Type B pancreatic cell (in vitro differentiated cells): ENCODE measurements at regions not wholly inside any gene's neighbourhood (a gene's known extent, or its start where the extent isn't known, plus 50 kb on each side); places are given as distances from the start of the nearest gene placed in this dataset.

ENCODE experiments used
- DNase-seq: peaks from one replicate; pipeline ENCODE4 v3.0.0; 2021; ENCODE audit warnings: mixed read lengths; ENCODE audit not compliant: unreplicated experiment; ENCODE audit errors: extremely low spot score
- H3K27ac Mint-ChIP-seq: 2 replicates; pipeline ENCODE4 v1.8.0; 2021; ENCODE audit warnings: mild to moderate bottlenecking, mixed read lengths
- H3K27me3 Mint-ChIP-seq: 2 replicates; pipeline ENCODE4 v1.8.0; 2021; ENCODE audit warnings: mixed read lengths
- H3K36me3 Mint-ChIP-seq: 2 replicates; pipeline ENCODE4 v1.8.0; 2021; ENCODE audit warnings: mixed read lengths
- H3K4me1 Mint-ChIP-seq: one replicate; pipeline ENCODE4 v1.8.0; 2021; ENCODE audit warnings: mixed read lengths; ENCODE audit not compliant: unreplicated experiment
- H3K4me3 Mint-ChIP-seq: 2 replicates; pipeline ENCODE4 v1.8.0; 2021; ENCODE audit warnings: mild to moderate bottlenecking, mixed read lengths
- H3K9me3 Mint-ChIP-seq: 2 replicates; pipeline ENCODE4 v1.8.0; 2021; ENCODE audit warnings: mixed read lengths
- CTCF ChIP-seq: fragments of 200-600 bp; sonication (generic); conservative IDR thresholded peaks from 2 replicates; pipeline ENCODE4 v1.5.0; 2021; ENCODE audit warnings: antibody characterized with exemption, mild to moderate bottlenecking

- TF ChIP-seq CTCF = no peak
- Mint-ChIP-seq H3K36me3 (no peaks in the 10 kb centered on the region), H3K9me3 (peaks cover 8% of the 10 kb centered on the region), H3K4me3 (peak overlapping the region; percentile 1), H3K27ac (peak overlapping the region; percentile 18), H3K27me3 (no peaks in the 10 kb centered on the region), H3K4me1 (peaks cover 39% of the 10 kb centered on the region)
- DNase-seq = no peak
Measured at GRCh38 chr14:61177279-61178225, 103.6 kb downstream of the TMEM30B start.

GRCh38 chr14:61176686-61177085 is 104.5 kb downstream of the TMEM30B start:
- H3K4me3 Mint-ChIP-seq = no peak overlapping the region

DNA sequence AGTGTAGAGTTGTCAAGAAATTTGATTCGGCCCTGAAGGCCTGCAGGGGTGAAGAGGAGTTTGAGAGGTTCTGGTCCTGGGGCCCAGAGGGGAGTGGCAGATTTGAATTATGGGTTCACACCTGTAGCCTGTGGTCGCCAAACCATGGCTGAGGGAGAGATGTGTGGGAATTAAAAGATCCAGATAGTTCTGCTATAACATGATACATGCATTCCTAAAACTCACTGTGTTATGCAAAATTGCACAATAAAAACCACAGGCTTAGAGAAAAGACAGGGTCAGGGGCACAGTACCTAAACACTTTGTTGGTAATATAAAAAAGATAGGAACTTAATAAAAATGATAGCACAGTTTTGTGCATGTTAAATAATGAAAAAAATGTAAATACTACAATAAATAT is 106.2 kb downstream of the TMEM30B start:
- peaks cover 14% of the 10 kb centered on the region for H3K9me3 Mint-ChIP-seq
- H3K4me3 Mint-ChIP-seq = no peak overlapping the region
- no peak for DNase-seq
- no peak for TF ChIP-seq CTCF
- H3K36me3 Mint-ChIP-seq = no peaks in the 10 kb centered on the region
- no peaks in the 10 kb centered on the region for H3K27me3 Mint-ChIP-seq
- peaks cover 51% of the 10 kb centered on the region for H3K4me1 Mint-ChIP-seq
- peak overlapping the region; percentile 28 for H3K27ac Mint-ChIP-seq

More at GRCh38 chr14:61176686-61177085, 104.5 kb downstream of the TMEM30B start:
- Mint-ChIP-seq H3K27me3 (no peaks in the 10 kb centered on the region), H3K36me3 (no peaks in the 10 kb centered on the region), H3K4me1 (peaks cover 40% of the 10 kb centered on the region), H3K9me3 (peaks cover 8% of the 10 kb centered on the region), H3K27ac (no peak overlapping the region)
- no peak for DNase-seq
- no peak for TF ChIP-seq CTCF

- peak overlapping the region; percentile 28 for H3K27ac Mint-ChIP-seq
- H3K4me3 Mint-ChIP-seq = no peak overlapping the region
- no peaks in the 10 kb centered on the region for H3K36me3 Mint-ChIP-seq
- H3K9me3 Mint-ChIP-seq = peaks cover 16% of the 10 kb centered on the region
- TF ChIP-seq CTCF = no peak
- peaks cover 47% of the 10 kb centered on the region for H3K4me1 Mint-ChIP-seq
- H3K27me3 Mint-ChIP-seq = no peaks in the 10 kb centered on the region
- DNase-seq = no peak
Measured at GRCh38 chr14:61174441-61174891, 106.7 kb downstream of the TMEM30B start.

- no peak for DNase-seq
- H3K4me1 Mint-ChIP-seq = peaks cover 26% of the 10 kb centered on the region
- no peaks in the 10 kb centered on the region for H3K27me3 Mint-ChIP-seq
- no peak overlapping the region for H3K27ac Mint-ChIP-seq
- peaks cover 8% of the 10 kb centered on the region for H3K9me3 Mint-ChIP-seq
- no peak overlapping the region for H3K4me3 Mint-ChIP-seq
- H3K36me3 Mint-ChIP-seq = no peaks in the 10 kb centered on the region
- TF ChIP-seq CTCF = no peak
Measured at GRCh38 chr14:61171727-61172126, 109.4 kb downstream of the TMEM30B start.
